Endometrial microvascular endothelial cells (primary cell): ENCODE measurements at regions not wholly inside any gene's neighbourhood (a gene's known extent, or its start where the extent isn't known, plus 50 kb on each side); places are given as distances from the start of the nearest gene placed in this dataset.

Source experiments
- in situ Hi-C: cut with HindIII; loops from 2 replicates; pipeline ENCODE4 v1.10.0; 2017; ENCODE audit warnings: low sequenced_read_pairs, low pct_unique_long_range_greater_than_20kb; ENCODE audit errors: inconsistent ontology term

GRCh38 chr18:10275486-10275885 lies 178.9 kb upstream of the APCDD1 start:
- in situ Hi-C loops: no loop called here

- in situ Hi-C loops: no loop called here
Measured at GRCh38 chr18:10278265-10278664, 176.2 kb upstream of the APCDD1 start.

- in situ Hi-C loops: no loop called here
Measured at GRCh38 chr18:10279471-10279870, 175.0 kb upstream of the APCDD1 start.

DNA sequence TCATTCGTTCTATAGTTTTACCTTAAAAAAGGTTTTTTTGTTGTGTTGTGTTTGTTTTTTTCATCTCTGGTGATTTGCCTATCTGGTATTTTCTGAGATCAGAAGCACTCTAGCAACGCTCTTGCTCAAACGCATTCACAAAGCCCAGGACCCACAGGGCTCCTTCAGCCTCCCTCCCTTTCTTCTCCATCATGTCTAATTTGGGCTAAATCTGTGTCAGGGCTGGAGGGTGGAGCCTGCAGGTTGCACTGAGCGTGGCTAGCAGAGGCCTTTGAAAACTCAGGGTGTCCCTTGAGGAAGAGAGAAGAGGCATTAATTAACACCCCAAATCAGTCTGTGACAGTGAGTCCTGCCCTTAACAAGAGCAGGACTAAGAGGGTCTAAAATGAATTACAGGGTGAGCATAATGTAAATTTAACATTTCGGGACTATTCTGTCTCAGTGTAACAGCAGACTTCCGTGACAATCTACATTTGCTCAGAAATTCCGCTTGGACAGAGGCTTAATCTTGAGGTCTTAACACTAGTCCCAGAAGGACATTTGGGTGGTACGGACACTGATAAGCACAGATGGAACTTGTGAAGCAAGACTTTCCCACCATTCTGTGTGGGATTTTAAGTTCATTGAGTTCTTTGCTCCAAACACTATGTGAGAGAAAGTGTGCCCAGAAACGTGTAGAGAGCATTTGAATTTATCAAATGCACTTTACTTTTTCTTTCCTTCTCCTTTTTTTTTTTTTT lies 174.4 kb upstream of the APCDD1 start:
- in situ Hi-C loops: no loop called here

DNA sequence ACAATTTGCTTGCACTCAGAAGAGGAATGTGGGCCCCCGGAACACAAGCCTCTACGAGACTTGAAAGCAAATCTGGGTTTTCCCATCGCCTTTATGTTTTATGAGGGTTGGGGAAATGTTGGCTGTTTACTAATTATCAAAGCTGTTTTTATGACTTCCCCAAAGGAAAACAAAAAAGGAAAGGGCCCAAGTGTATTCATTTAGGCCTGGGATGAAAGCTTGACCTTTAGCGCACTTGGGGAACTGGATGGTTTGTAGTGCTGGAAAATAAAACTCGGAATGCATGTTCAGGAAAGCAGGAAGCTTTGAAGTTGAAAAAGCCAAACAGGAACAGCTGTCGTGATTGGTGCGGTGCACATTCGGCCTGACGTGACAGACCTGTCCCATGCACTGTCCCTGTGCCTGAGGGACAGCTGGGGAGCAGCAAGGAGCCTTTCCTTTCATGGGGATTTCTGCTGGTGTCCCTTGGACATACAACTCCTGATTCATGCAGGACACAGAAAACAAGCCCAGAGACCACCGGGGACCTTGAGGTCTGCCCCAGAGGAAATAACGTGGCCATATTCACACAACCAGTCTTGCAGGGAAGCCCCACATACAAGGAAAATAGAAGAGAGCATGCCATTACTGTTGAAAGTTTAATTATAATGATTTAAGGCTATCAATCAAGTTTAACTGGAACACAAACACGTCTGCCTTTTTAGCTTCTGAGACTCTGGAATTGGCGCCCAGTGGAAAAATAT lies 169.7 kb upstream of the APCDD1 start:
- in situ Hi-C loops: no loop called here

DNA sequence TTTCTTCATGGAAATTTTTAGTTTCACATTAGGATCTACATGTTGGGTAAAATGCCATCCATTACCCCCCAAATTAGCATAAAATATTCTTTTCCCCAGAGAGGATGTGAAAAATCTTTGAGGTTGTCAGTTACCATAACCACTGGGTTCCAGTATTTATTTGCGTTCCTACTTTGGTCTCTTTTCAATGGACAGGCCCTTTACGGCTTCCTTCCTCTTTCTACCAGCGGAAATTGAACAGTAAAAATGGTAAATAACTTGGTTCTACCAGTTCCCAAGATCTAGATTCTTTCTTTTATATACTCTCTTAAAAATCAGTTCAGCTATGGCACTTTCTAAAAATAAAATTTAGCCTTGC lies 169.2 kb upstream of the APCDD1 start:
- in situ Hi-C loops: no loop called here

GRCh38 chr18:10286580-10287150 lies 167.8 kb upstream of the APCDD1 start:
- in situ Hi-C loops: no loop called here

DNA sequence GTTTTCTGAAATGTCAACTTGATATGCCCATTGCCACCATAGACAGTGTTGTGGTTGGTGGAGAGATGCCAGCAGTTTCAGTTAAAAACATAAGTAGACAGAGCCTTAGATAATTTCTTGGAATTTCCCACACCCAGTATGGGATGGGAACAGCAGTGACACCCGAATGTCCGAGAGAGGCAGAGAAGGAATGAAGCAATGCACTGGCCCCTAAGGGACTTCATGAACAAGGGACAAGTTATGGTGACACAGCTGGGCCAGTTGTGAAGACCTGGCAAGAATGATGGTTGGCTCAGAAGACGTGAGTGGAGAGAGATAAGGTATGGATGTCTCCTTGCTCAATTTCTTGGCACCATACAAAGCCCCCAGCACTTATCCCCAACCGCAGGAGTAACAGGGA lies 165.2 kb upstream of the APCDD1 start:
- in situ Hi-C loops: no loop called here

GRCh38 chr18:10289951-10290637 lies 164.3 kb upstream of the APCDD1 start:
- in situ Hi-C loops: no loop called here

GRCh38 chr18:10290638-10291235 lies 163.7 kb upstream of the APCDD1 start:
- in situ Hi-C loops: no loop called here

GRCh38 chr18:10291568-10291981 lies 162.9 kb upstream of the APCDD1 start:
- in situ Hi-C loops: no loop called here

DNA sequence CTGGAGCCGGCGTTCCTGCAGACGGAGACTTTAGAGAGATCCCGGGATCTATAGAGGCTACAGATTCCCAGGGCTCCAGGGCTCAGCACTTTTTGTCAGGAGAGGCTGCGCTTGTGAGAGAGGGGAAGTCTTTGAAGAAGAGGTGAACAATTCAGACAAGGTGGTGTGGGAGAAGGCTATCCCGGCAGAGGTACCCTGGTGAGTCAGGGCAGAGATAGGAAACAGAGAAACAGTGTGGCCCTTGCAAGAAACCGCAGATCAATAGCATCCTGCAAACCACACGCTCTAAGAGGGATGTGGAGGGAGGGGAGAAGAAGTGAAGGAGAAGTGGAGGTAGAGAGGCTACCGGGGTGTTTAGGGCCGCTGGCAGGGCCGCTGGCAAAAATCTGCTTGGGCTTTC lies 160.5 kb upstream of the APCDD1 start:
- in situ Hi-C loops: no loop called here

DNA sequence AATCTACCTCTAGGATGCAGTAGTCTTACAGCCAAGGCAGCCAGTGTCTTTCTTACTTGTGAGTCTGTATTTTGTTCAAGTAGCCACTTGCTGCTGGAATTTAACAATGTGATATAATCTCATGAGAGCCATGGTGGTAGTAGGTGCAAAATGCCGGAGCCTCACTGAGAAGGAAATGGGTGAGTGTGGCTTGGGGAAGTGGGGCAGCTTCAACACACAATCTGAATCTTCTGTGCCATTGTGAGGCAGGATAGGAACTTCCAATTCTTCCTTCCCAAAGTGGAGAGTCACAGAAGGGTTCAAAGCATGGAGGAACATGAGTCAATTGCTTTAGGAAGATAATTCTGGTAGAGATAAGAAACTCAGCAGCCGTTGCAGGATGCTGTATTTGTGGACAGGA lies 158.7 kb upstream of the APCDD1 start:
- in situ Hi-C loops: no loop called here

GRCh38 chr18:10296491-10296890 lies 157.9 kb upstream of the APCDD1 start:
- in situ Hi-C loops: no loop called here

GRCh38 chr18:10297086-10297485 lies 157.3 kb upstream of the APCDD1 start:
- in situ Hi-C loops: no loop called here

GRCh38 chr18:10298346-10298745 lies 156.1 kb upstream of the APCDD1 start:
- in situ Hi-C loops: no loop called here

- in situ Hi-C loops: no loop called here
Measured at GRCh38 chr18:10299643-10300042, 154.8 kb upstream of the APCDD1 start.

- in situ Hi-C loops: no loop called here
Measured at GRCh38 chr18:10300739-10301138, 153.7 kb upstream of the APCDD1 start.

DNA sequence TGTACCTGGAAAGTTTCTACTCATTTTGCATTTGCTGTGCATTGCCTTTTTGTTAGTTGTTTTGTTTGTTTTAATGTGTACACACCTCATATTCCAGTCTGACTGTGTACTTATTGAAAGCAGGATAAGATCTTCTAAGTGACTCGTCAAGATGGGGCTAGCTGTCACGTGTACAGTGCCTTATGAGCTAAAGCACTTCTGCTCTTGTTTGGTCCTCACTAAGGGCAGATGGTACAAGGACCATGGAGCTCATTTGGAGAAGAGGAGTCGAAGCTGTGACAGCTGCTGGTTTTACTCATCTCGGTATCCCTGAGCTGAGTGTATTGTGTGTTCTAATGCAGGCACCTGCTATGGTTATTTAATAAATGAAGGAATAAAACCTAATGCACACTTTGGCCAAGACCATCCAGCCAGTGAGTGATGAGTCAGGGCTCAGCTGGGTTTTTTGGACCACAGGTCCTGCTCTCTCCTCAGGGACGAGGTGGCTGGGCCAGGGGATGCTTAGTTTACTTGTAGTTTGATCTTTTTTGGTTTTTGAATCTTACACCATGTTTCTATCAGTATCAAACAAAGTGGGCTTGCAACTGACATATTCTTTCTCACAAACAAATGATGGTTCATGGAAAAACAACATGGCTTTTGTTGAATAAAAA lies 152.5 kb upstream of the APCDD1 start:
- in situ Hi-C loops: no loop called here
